OCI-LY3 (cell line): ENCODE measurements at regions not wholly inside any gene's neighbourhood (a gene's known extent, or its start where the extent isn't known, plus 50 kb on each side); places are given as distances from the start of the nearest gene placed in this dataset.
"Not testable (repeated sequence)": the region's sequence is repeated elsewhere in the genome, so short reads cannot be mapped to it uniquely, and the experiment has no call there.

ENCODE experiments used
- H2AFZ ChIP-seq: fragments of 200-600, 300-600 bp; shearing (Covaris generic); 2 replicates; pipeline ENCODE4 v1.6.0; 2014; ENCODE audit warnings: antibody characterized with exemption, low read depth, low read length
- H3K27ac ChIP-seq: fragments of 200-600, 300-600 bp; sonication (generic); 2 replicates; pipeline ENCODE4 v1.5.1; 2014; ENCODE audit warnings: mild to moderate bottlenecking, low read length, moderate library complexity, mixed read lengths
- H3K27me3 ChIP-seq: fragments of 200-600, 300-600 bp; sonication (generic); 2 replicates; pipeline ENCODE4 v1.6.1; 2014; ENCODE audit warnings: low read depth, low read length, mixed read lengths
- H3K36me3 ChIP-seq: fragments of 200-600, 300-600 bp; sonication (generic); replicated peaks from 2 replicates; pipeline ENCODE3; 2014; ENCODE audit warnings: low read depth, low read length, mixed read lengths
- H3K4me1 ChIP-seq: fragments of 300-600, 200-600 bp; sonication (generic); 2 replicates; pipeline ENCODE4 v1.6.1; 2014; ENCODE audit warnings: low read length, mixed read lengths
- H3K4me2 ChIP-seq: fragments of 200-600, 300-600 bp; sonication (generic); 2 replicates; pipeline ENCODE4 v1.6.1; 2014; ENCODE audit warnings: low read length, mixed read lengths
- H3K4me3 ChIP-seq: fragments of 300-600, 200-600 bp; sonication (generic); 2 replicates; pipeline ENCODE4 v1.5.1; 2014; ENCODE audit warnings: antibody characterized with exemption, mild to moderate bottlenecking, low read length, moderate library complexity
- H3K79me2 ChIP-seq: fragments of 300-600, 200-600 bp; shearing (Covaris generic); 2 replicates; pipeline ENCODE4 v1.6.1; 2014; ENCODE audit warnings: mild to moderate bottlenecking, low read length, mixed read lengths
- H3K9ac ChIP-seq: fragments of 300-600, 200-600 bp; shearing (Covaris generic); 2 replicates; pipeline ENCODE4 v1.6.0; 2014; ENCODE audit warnings: mild to moderate bottlenecking, low read length, moderate library complexity
- H3K9me3 ChIP-seq: fragments of 200-600, 300-600 bp; shearing (Covaris generic); 2 replicates; pipeline ENCODE4 v1.6.1; 2014; ENCODE audit warnings: low read length, mixed read lengths; ENCODE audit not compliant: insufficient read depth
- H4K20me1 ChIP-seq: fragments of 200-600, 300-600 bp; sonication (generic); 2 replicates; pipeline ENCODE4 v1.6.1; 2016; ENCODE audit warnings: low read length, mixed read lengths; ENCODE audit not compliant: insufficient read depth
- EZH2phosphoT487 ChIP-seq: fragments of 200-600 bp; shearing (Covaris generic); IDR thresholded peaks from 2 replicates; pipeline ENCODE4 v1.6.1; 2018; ENCODE audit warnings: antibody characterized with exemption, mixed run types, low read depth
- TF ChIP-seq, protein P1 (sequence below): fragments of 200-600, 300-600 bp; sonication (generic); IDR thresholded peaks from 2 replicates; pipeline ENCODE4 v1.5.1; 2014; ENCODE audit warnings: antibody characterized with exemption, low read length, low read depth

DNA sequence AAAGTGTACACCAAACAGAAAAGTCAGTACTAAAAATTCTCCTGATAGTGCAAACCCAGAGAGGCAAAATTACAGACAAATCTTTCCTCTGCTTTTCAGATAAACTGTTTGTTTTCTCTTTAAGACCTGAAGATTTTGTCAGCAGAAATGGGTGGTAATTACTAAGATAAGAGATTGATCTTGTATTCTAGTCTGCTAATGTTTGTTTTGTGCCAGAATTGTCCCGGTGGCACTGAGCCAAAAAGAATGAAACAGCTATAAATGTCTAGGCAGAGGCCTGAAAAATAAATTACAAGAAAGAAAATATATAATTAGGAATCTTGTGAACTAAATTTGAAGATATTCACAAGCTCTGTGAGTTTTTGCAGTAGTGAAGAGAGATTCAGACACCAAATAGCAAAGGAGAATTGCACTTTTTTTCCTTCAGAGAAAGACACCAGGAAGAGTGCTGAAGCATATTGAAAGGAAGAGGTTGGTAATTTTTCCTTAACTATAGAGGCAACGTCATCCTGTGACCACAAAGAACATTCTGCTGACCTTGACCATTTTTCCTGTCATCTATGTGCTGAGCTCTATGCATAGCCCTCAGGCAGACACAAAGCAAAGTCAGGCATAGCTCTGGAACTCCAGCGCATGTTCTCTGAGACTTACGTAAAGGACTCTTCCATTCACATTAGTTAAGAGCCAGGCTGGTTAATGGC lies 314.5 kb upstream of the RASGEF1B start:
- Histone ChIP-seq H3K27me3 (no peaks in the 10 kb centered on the region), H3K9me3 (no peaks in the 10 kb centered on the region), H3K4me3 (no peak overlapping the region), H2AFZ (no peak overlapping the region), H3K4me1 (no peaks in the 10 kb centered on the region), H3K36me3 (no peaks in the 10 kb centered on the region), H3K79me2 (no peaks in the 10 kb centered on the region), H4K20me1 (no peaks in the 10 kb centered on the region), H3K4me2 (no peak overlapping the region), H3K27ac (no peak overlapping the region), H3K9ac (no peak overlapping the region)
- no peak for TF ChIP-seq EZH2phosphoT487
- TF ChIP-seq, protein P1, sequence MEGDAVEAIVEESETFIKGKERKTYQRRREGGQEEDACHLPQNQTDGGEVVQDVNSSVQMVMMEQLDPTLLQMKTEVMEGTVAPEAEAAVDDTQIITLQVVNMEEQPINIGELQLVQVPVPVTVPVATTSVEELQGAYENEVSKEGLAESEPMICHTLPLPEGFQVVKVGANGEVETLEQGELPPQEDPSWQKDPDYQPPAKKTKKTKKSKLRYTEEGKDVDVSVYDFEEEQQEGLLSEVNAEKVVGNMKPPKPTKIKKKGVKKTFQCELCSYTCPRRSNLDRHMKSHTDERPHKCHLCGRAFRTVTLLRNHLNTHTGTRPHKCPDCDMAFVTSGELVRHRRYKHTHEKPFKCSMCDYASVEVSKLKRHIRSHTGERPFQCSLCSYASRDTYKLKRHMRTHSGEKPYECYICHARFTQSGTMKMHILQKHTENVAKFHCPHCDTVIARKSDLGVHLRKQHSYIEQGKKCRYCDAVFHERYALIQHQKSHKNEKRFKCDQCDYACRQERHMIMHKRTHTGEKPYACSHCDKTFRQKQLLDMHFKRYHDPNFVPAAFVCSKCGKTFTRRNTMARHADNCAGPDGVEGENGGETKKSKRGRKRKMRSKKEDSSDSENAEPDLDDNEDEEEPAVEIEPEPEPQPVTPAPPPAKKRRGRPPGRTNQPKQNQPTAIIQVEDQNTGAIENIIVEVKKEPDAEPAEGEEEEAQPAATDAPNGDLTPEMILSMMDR, result no peak

DNA sequence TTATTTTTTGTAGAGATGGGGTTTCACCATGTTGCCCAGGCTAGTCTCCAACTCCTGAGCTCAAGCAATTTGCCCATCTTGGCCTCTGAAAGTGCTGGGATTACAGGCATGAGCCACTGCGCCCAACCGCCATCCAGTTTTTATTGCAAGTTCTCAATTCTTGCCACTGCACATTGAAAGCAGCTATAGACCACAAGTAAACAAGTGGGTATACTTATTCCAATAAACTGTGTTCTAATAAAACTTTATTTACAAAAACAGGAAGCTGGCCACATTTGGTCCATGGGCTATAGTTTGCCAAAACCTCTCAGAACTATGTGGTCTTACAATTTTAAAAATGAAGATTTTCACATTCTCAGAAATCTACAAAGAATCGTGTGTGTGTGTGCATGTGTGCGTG lies 313.6 kb upstream of the RASGEF1B start:
- no peaks in the 10 kb centered on the region for H4K20me1 ChIP-seq

DNA sequence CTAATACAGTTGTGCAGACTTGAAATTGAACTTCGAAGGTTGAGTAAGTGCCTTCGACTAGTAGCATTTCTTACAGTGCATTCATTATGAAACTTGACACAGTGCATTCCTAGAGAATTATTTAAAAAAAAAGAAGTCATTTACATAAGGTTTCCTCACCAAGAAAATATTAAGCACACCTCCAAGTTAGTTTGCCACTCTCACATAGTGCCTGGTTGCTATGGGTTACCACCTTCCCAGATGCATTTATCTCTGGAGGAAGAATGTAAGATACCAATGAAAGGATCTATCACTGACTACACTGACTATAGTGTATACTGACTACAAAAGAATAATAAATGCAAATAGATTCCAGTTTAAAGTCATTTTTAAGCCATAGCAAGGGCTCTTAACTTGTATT lies 311.9 kb upstream of the RASGEF1B start:
- no peaks in the 10 kb centered on the region for H3K9me3 ChIP-seq
- no peak overlapping the region for H3K27ac ChIP-seq
- H3K4me1 ChIP-seq, result no peaks in the 10 kb centered on the region
- H3K4me2 ChIP-seq, result no peak overlapping the region
- H3K9ac ChIP-seq, result no peak overlapping the region
- H3K79me2 ChIP-seq, result no peaks in the 10 kb centered on the region
- TF ChIP-seq EZH2phosphoT487, result no peak
- TF ChIP-seq, protein P1, result no peak
- no peak overlapping the region for H2AFZ ChIP-seq
- no peak overlapping the region for H3K4me3 ChIP-seq
- H4K20me1 ChIP-seq, result no peaks in the 10 kb centered on the region
- no peaks in the 10 kb centered on the region for H3K27me3 ChIP-seq
- no peaks in the 10 kb centered on the region for H3K36me3 ChIP-seq

More for the DNA sequence above, 313.6 kb upstream of the RASGEF1B start:
- H3K27me3 ChIP-seq, result no peaks in the 10 kb centered on the region
- no peak overlapping the region for H3K27ac ChIP-seq
- H3K4me1 ChIP-seq, result no peaks in the 10 kb centered on the region
- H3K36me3 ChIP-seq, result no peaks in the 10 kb centered on the region
- no peaks in the 10 kb centered on the region for H3K79me2 ChIP-seq
- TF ChIP-seq, protein P1, result no peak
- TF ChIP-seq EZH2phosphoT487, result no peak
- H3K9me3 ChIP-seq, result no peaks in the 10 kb centered on the region
- no peak overlapping the region for H3K4me3 ChIP-seq
- no peak overlapping the region for H3K4me2 ChIP-seq
- no peak overlapping the region for H2AFZ ChIP-seq
- no peak overlapping the region for H3K9ac ChIP-seq

DNA sequence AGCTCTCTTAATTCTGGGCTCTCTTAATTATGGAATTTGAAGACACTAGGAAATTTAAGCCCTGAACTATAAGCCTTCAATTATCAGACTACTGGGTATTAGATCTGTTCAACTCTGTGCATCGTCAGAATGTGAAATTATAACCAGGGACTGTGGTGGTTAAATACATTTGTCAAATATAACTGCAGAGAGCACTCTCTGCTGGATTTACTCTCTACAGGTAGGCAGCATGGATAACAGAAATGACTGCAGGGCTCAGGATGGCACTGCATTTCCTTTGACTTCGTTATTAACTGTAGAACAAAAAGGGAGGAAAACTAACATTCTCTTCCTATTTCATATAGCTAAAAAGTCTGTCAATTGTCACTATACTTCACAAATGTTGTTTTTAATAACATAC lies 310.1 kb upstream of the RASGEF1B start:
- no peak overlapping the region for H3K9ac ChIP-seq
- no peak overlapping the region for H3K27ac ChIP-seq
- H3K27me3 ChIP-seq, result no peaks in the 10 kb centered on the region
- H3K4me1 ChIP-seq, result no peaks in the 10 kb centered on the region
- TF ChIP-seq EZH2phosphoT487, result no peak
- TF ChIP-seq, protein P1, result no peak
- no peaks in the 10 kb centered on the region for H3K9me3 ChIP-seq
- H2AFZ ChIP-seq, result no peak overlapping the region
- no peaks in the 10 kb centered on the region for H3K79me2 ChIP-seq
- no peak overlapping the region for H3K4me2 ChIP-seq
- H3K36me3 ChIP-seq, result no peaks in the 10 kb centered on the region
- no peak overlapping the region for H3K4me3 ChIP-seq
- no peaks in the 10 kb centered on the region for H4K20me1 ChIP-seq

DNA sequence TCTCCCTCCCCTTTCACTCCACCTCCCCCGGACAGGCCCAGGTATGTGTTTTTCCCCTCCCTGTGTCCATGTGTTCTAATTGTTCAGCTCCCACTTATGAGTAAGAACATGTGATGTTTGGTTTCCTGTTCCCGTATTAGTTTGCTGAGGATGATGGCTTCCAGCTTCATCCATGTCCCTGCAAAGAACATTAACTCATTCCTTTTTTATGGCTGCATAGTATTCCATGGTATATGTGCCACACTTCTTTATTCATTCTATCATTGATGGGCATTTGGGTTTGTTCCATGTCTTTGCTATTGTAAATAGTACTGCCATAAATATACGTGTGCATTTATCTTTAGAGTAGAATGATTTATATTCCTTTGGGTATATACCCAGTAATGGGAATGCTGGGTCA lies 306.0 kb upstream of the RASGEF1B start:
- H3K27me3 ChIP-seq, H3K9me3 ChIP-seq, H3K36me3 ChIP-seq, H3K4me3 ChIP-seq, H2AFZ ChIP-seq, H3K9ac ChIP-seq, H3K27ac ChIP-seq, H3K79me2 ChIP-seq, H3K4me1 ChIP-seq, H4K20me1 ChIP-seq, H3K4me2 ChIP-seq: not testable (repeated sequence)
